HL-60 (cell line): ENCODE measurements at regions not wholly inside any gene's neighbourhood (a gene's known extent, or its start where the extent isn't known, plus 50 kb on each side); places are given as distances from the start of the nearest gene placed in this dataset.

Source experiments
- CTCF ChIP-seq: IDR thresholded peaks from one replicate; pipeline ENCODE4 v1.5.1; 2011; ENCODE audit warnings: low read length, control low read depth, inconsistent platforms; ENCODE audit not compliant: insufficient read depth
- GABPA ChIP-seq: IDR thresholded peaks from 2 replicates; pipeline ENCODE4 v1.6.1; 2012; ENCODE audit warnings: low read depth
- POLR2AphosphoS5 ChIP-seq: IDR thresholded peaks from 2 replicates; pipeline ENCODE4 v1.6.1; 2012; ENCODE audit warnings: low read depth
- REST ChIP-seq: IDR thresholded peaks from 2 replicates; pipeline ENCODE4 v1.6.1; 2012; ENCODE audit warnings: low read depth; ENCODE audit not compliant: insufficient replicate concordance

GRCh38 chr16:85285681-85286065 lies 173.4 kb upstream of the CIBAR2 start:
- TF ChIP-seq CTCF (no peak), REST (no peak), POLR2AphosphoS5 (no peak), GABPA (no peak)
